HepG2 (cell line): ENCODE measurements at regions not wholly inside any gene's neighbourhood (a gene's known extent, or its start where the extent isn't known, plus 50 kb on each side); places are given as distances from the start of the nearest gene placed in this dataset.

Experiments used
- ARNT ChIP-seq: fragments of 450-650 bp; IDR thresholded peaks from 2 replicates; pipeline ENCODE4 v1.6.1; 2017
- CHCHD3 ChIP-seq: sonication (generic); formaldehyde crosslinking; IDR thresholded peaks from 2 replicates; pipeline ENCODE4 v1.8.0; 2022; ENCODE audit warnings: mild to moderate bottlenecking, missing genetic modification reagents, moderate library complexity
- DPF2 ChIP-seq: sonication (generic); formaldehyde crosslinking; IDR thresholded peaks from 2 replicates; pipeline ENCODE4 v1.4.0; 2020; ENCODE audit warnings: mild to moderate bottlenecking, low read depth, missing genetic modification reagents, borderline replicate concordance
- EED ChIP-seq: sonication (generic); formaldehyde crosslinking; IDR thresholded peaks from 2 replicates; pipeline ENCODE4 v1.5.0; 2020; ENCODE audit warnings: mild to moderate bottlenecking, missing genetic modification reagents
- FOSL2 ChIP-seq: sonication (generic); formaldehyde crosslinking; IDR thresholded peaks from 2 replicates; pipeline ENCODE4 v1.4.0; 2020; ENCODE audit warnings: missing genetic modification reagents
- HNRNPUL1 ChIP-seq: fragments of 200-400 bp; formaldehyde crosslinking; IDR thresholded peaks from 2 replicates; pipeline ENCODE4 v1.6.1; 2017; ENCODE audit warnings: low read depth, mild to moderate bottlenecking, low read length, moderate library complexity
- ZFAT ChIP-seq: sonication (generic); formaldehyde crosslinking; conservative IDR thresholded peaks from 2 replicates; pipeline ENCODE4 v1.8.1; 2023; ENCODE audit warnings: missing genetic modification reagents, inconsistent platforms
- ZNF329 ChIP-seq: sonication (generic); formaldehyde crosslinking; IDR thresholded peaks from 2 replicates; pipeline ENCODE4 v1.9.0; 2021; ENCODE audit warnings: low read depth, mild to moderate bottlenecking, missing genetic modification reagents
- TF ChIP-seq, protein P1 (sequence below): sonication (generic); formaldehyde crosslinking; IDR thresholded peaks from 2 replicates; pipeline ENCODE4 v1.8.1; 2023; ENCODE audit warnings: missing genetic modification reagents, inconsistent platforms, borderline replicate concordance
- TF ChIP-seq, protein P2 (sequence below): sonication (generic); formaldehyde crosslinking; IDR thresholded peaks from 2 replicates; pipeline ENCODE4 v1.4.0; 2020; ENCODE audit warnings: missing genetic modification reagents

- TF ChIP-seq, protein P1, sequence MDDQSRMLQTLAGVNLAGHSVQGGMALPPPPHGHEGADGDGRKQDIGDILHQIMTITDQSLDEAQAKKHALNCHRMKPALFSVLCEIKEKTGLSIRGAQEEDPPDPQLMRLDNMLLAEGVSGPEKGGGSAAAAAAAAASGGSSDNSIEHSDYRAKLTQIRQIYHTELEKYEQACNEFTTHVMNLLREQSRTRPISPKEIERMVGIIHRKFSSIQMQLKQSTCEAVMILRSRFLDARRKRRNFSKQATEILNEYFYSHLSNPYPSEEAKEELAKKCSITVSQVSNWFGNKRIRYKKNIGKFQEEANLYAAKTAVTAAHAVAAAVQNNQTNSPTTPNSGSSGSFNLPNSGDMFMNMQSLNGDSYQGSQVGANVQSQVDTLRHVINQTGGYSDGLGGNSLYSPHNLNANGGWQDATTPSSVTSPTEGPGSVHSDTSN, result no peak
- TF ChIP-seq DPF2 (CRISPR knock-in tag), result no peak
- no peak for TF ChIP-seq CHCHD3 (CRISPR knock-in tag)
- no peak for TF ChIP-seq EED (CRISPR knock-in tag)
- TF ChIP-seq HNRNPUL1, result no peak
- TF ChIP-seq, protein P2, sequence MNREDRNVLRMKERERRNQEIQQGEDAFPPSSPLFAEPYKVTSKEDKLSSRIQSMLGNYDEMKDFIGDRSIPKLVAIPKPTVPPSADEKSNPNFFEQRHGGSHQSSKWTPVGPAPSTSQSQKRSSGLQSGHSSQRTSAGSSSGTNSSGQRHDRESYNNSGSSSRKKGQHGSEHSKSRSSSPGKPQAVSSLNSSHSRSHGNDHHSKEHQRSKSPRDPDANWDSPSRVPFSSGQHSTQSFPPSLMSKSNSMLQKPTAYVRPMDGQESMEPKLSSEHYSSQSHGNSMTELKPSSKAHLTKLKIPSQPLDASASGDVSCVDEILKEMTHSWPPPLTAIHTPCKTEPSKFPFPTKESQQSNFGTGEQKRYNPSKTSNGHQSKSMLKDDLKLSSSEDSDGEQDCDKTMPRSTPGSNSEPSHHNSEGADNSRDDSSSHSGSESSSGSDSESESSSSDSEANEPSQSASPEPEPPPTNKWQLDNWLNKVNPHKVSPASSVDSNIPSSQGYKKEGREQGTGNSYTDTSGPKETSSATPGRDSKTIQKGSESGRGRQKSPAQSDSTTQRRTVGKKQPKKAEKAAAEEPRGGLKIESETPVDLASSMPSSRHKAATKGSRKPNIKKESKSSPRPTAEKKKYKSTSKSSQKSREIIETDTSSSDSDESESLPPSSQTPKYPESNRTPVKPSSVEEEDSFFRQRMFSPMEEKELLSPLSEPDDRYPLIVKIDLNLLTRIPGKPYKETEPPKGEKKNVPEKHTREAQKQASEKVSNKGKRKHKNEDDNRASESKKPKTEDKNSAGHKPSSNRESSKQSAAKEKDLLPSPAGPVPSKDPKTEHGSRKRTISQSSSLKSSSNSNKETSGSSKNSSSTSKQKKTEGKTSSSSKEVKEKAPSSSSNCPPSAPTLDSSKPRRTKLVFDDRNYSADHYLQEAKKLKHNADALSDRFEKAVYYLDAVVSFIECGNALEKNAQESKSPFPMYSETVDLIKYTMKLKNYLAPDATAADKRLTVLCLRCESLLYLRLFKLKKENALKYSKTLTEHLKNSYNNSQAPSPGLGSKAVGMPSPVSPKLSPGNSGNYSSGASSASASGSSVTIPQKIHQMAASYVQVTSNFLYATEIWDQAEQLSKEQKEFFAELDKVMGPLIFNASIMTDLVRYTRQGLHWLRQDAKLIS (CRISPR knock-in tag), result no peak
- TF ChIP-seq ZFAT (CRISPR knock-in tag), result no peak
- TF ChIP-seq ZNF329 (CRISPR knock-in tag), result no peak
- no peak for TF ChIP-seq ARNT
- no peak for TF ChIP-seq FOSL2 (CRISPR knock-in tag)
These were observed 106.5 kb upstream of the SETMAR start (continued) for GRCh38 chr3:4196506-4197147.
